HG03066 (cell line): ENCODE measurements at regions not wholly inside any gene's neighbourhood (a gene's known extent, or its start where the extent isn't known, plus 50 kb on each side); places are given as distances from the start of the nearest gene placed in this dataset.

ENCODE experiments used
- ATAC-seq: cut with Tn5 transposase; IDR thresholded peaks from one replicate; pipeline ENCODE4 v1.9.1; 2021; ENCODE audit warnings: low read depth; ENCODE audit not compliant: unreplicated experiment

GRCh38 chrX:126063984-126064383, 102.1 kb downstream of the DCAF12L2 start:
- ATAC-seq, result no peak

GRCh38 chrX:126064901-126065541, 101.1 kb downstream of the DCAF12L2 start:
- ATAC-seq, result no peak

- no peak for ATAC-seq
Observed at GRCh38 chrX:126065901-126066660, 100.0 kb downstream of the DCAF12L2 start.
